NT2/D1 (cell line): ENCODE measurements at regions not wholly inside any gene's neighbourhood (a gene's known extent, or its start where the extent isn't known, plus 50 kb on each side); places are given as distances from the start of the nearest gene placed in this dataset.

Experiments
- DNase-seq: peaks from one replicate; pipeline ENCODE4 v3.0.0-alpha.2; 2011; ENCODE audit warnings: low read depth, low spot score
- H3K27me3 ChIP-seq: 2 replicates; pipeline ENCODE4 v1.6.0; 2011; ENCODE audit warnings: mild to moderate bottlenecking; ENCODE audit not compliant: insufficient read length, insufficient read depth
- H3K36me3 ChIP-seq: 2 replicates; pipeline ENCODE4 v1.6.1; 2011; ENCODE audit warnings: mild to moderate bottlenecking, low read length, mixed read lengths; ENCODE audit not compliant: insufficient read depth, insufficient read length
- H3K4me1 ChIP-seq: 2 replicates; pipeline ENCODE4 v1.5.1; 2011; ENCODE audit not compliant: insufficient read depth, insufficient read length
- H3K4me3 ChIP-seq: 2 replicates; pipeline ENCODE4 v1.5.1; 2011; ENCODE audit warnings: low read depth; ENCODE audit not compliant: insufficient read length
- H3K9ac ChIP-seq: 2 replicates; pipeline ENCODE4 v1.6.0; 2011; ENCODE audit warnings: low read depth; ENCODE audit not compliant: insufficient read length
- H3K9me3 ChIP-seq: 2 replicates; pipeline ENCODE4 v1.5.1; 2011; ENCODE audit warnings: mild to moderate bottlenecking, low read length; ENCODE audit not compliant: insufficient read depth
- SUZ12 ChIP-seq: IDR thresholded peaks from 2 replicates; pipeline ENCODE4 v1.6.1; 2011; ENCODE audit not compliant: insufficient read length, insufficient read depth; ENCODE audit errors: extremely low read depth
- YY1 ChIP-seq: IDR thresholded peaks from 2 replicates; pipeline ENCODE4 v1.6.1; 2011; ENCODE audit not compliant: insufficient read length, insufficient read depth
- ZNF274 ChIP-seq: IDR thresholded peaks from 2 replicates; pipeline ENCODE4 v1.6.1; 2011; ENCODE audit warnings: mild to moderate bottlenecking, low read depth, low read length

DNA sequence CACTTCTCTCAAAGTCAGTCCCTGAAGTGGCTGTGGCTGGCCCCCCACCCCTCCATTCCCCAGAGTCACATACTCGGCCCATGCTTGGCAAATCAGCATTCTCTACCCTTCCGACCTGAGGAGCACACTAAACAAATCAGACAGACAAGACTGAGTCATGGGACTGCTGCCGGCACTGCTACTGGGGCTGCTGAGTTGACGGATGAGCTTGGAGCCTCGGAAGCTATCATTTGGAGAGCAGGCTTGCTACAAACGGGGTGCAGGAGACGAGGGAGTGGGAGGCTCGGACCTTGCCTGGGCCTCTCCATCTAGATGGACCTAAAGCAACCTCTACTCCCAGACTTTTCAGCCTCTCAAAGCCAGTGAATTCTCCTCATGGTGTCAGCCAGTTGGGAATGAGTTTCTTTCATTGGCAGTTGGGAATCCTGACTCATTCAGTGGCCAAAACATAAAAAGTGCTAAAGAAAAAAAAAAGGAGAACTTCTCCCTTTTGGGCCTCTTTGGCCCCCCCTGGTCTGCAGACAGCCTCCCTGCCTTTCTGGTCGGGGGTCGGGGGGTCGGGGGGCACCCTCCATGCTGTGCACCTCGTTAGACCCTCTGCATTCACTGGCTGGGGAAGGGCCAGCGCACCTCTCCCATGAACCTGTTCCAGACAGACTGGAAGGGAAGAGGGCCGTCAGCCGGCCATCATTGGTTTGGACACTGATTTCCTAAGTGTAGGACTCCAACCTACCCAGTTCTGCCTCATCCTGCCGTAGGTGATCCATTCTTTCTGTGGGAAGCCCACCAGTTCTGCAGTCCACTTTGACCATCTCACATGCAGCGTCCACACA lies 52.3 kb upstream of the COL13A1 start:
- H3K4me3 ChIP-seq: no peak overlapping the region

DNA sequence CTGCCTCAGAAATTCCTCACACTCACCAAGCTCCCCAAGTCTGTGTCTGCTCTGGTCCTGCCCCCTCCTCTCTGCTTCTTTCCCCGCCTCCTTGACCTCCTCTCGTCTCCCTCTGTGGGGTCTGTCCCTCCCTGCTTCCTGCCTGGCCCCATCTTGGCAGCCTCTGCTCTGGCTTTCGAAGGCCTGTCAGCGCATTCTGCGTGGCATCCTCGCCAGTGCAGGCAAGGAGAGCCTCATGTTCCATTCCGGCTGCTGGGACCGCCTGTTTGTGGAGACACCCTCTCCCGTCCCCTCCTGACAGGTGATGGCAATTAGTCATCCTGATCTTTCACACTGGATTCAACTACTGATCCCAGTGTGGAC lies 51.7 kb upstream of the COL13A1 start:
- H3K4me1 ChIP-seq: peaks cover 5% of the 10 kb centered on the region
- TF ChIP-seq ZNF274 (no peak), SUZ12 (no peak), YY1 (no peak)
- H3K4me3 ChIP-seq: no peak overlapping the region
- no peak overlapping the region for H3K9ac ChIP-seq
- H3K9me3 ChIP-seq: no peaks in the 10 kb centered on the region
- no peaks in the 10 kb centered on the region for H3K36me3 ChIP-seq
- H3K27me3 ChIP-seq: no peaks in the 10 kb centered on the region
- no peak for DNase-seq

More for the DNA sequence above, 52.3 kb upstream of the COL13A1 start:
- peaks cover 5% of the 10 kb centered on the region for H3K4me1 ChIP-seq
- no peak for DNase-seq
- no peak overlapping the region for H3K9ac ChIP-seq
- H3K9me3 ChIP-seq: no peaks in the 10 kb centered on the region
- no peak for TF ChIP-seq ZNF274
- no peak for TF ChIP-seq YY1
- no peak for TF ChIP-seq SUZ12
- no peaks in the 10 kb centered on the region for H3K36me3 ChIP-seq
- H3K27me3 ChIP-seq: no peaks in the 10 kb centered on the region

DNA sequence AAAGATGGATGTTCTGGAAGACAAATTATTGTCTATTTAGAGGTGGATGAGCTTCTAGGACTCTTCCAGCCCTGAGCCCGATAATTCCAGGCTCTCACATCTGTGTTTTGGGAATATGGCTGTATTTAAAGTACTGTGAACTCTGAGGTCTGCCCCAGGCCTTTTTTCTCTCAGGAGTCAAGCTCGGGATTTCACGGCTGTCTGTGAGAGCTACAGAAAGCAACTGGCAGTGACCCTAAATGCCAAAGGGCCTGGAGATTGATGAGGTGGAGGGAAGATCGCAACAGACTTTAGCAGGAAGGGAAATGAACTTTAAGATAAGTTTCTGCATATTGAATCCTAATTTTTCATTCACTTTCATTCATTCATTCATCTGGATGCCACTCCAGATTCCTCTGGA lies 51.0 kb upstream of the COL13A1 start:
- no peak for DNase-seq
- no peak overlapping the region for H3K9ac ChIP-seq
- TF ChIP-seq ZNF274 (no peak), SUZ12 (no peak), YY1 (no peak)
- no peak overlapping the region for H3K4me3 ChIP-seq
- peaks cover 5% of the 10 kb centered on the region for H3K4me1 ChIP-seq
- no peaks in the 10 kb centered on the region for H3K36me3 ChIP-seq
- H3K9me3 ChIP-seq: no peaks in the 10 kb centered on the region
- no peaks in the 10 kb centered on the region for H3K27me3 ChIP-seq

DNA sequence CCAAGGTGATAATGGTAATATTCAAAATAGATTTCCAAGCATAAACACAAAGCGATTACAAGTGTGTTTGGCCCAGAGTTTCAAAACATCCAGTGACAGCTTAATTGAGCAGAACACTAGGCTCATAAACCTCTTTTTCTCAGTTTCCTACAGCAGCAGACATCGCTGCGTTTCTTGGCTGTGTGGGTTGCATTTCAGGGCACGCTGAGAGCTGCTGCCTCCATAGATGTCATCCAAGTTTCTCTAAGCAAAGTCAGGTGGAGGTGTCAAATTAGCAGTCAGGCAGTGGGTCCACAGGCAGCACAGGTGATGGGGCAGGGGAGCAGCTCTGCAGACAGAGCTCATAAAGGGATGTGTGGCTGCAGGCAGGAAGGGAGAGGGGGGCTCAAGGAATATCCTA lies 50.5 kb upstream of the COL13A1 start:
- H3K4me1 ChIP-seq: peaks cover 5% of the 10 kb centered on the region
- no peak for TF ChIP-seq YY1
- no peak for TF ChIP-seq ZNF274
- TF ChIP-seq SUZ12: no peak

More for the DNA sequence above, 50.5 kb upstream of the COL13A1 start:
- no peaks in the 10 kb centered on the region for H3K27me3 ChIP-seq
- H3K9ac ChIP-seq: no peak overlapping the region
- H3K36me3 ChIP-seq: no peaks in the 10 kb centered on the region
- no peak for DNase-seq
- no peak overlapping the region for H3K4me3 ChIP-seq
- no peaks in the 10 kb centered on the region for H3K9me3 ChIP-seq
